ENCODE measurements at regions not wholly inside any gene's neighbourhood (a gene's known extent, or its start where the extent isn't known, plus 50 kb on each side); places are given as distances from the start of the nearest gene placed in this dataset.

- TF ChIP-seq CTCF (IDR thresholded peaks at IDR 0.05) = no peak
- no peak for TF ChIP-seq POLR2A (IDR thresholded peaks at IDR 0.05)
Measured at GRCh38 chr3:154625756-154626155, 195.8 kb upstream of the GPR149 start.

Data from testis (tissue), 2 donors.